ENCODE measurements at regions not wholly inside any gene's neighbourhood (a gene's known extent, or its start where the extent isn't known, plus 50 kb on each side); places are given as distances from the start of the nearest gene placed in this dataset.

- TF ChIP-seq CTCF (IDR thresholded peaks at IDR 0.05; ENCODE audit: low read depth, low read length), result no peak
- TF ChIP-seq EZH2phosphoT487 (IDR thresholded peaks at IDR 0.05; ENCODE audit: low read depth), result no peak
These were observed 140.7 kb upstream of the PRNP start for GRCh38 chr20:4545526-4545925.
